GM23248 (cell line): ENCODE measurements at regions not wholly inside any gene's neighbourhood (a gene's known extent, or its start where the extent isn't known, plus 50 kb on each side); places are given as distances from the start of the nearest gene placed in this dataset.

Experiments used
- DNase-seq: peaks from one replicate; pipeline ENCODE4 v3.0.0-alpha.2; 2015
- H2AFZ ChIP-seq: fragments of 200-600 bp; sonication (generic); 2 replicates; pipeline ENCODE4 v1.6.1; 2016; ENCODE audit warnings: antibody characterized with exemption
- H3F3A ChIP-seq: fragments of 200-600 bp; sonication (generic); 2 replicates; pipeline ENCODE4 v1.6.1; 2016; ENCODE audit warnings: mild to moderate bottlenecking, antibody characterized with exemption, mixed run types; ENCODE audit not compliant: insufficient read depth
- H3K27ac ChIP-seq: fragments of 200-600 bp; sonication (generic); 2 replicates; pipeline ENCODE4 v1.5.1; 2016; ENCODE audit warnings: mild to moderate bottlenecking
- H3K27me3 ChIP-seq: fragments of 200-600 bp; sonication (generic); replicated peaks from 2 replicates; pipeline ENCODE4 v1.6.1; 2016; ENCODE audit warnings: mild to moderate bottlenecking; ENCODE audit not compliant: insufficient read depth
- H3K36me3 ChIP-seq: fragments of 200-600 bp; sonication (generic); 2 replicates; pipeline ENCODE4 v1.6.1; 2016; ENCODE audit warnings: low read depth, mild to moderate bottlenecking
- H3K4me1 ChIP-seq: fragments of 200-600 bp; sonication (generic); 2 replicates; pipeline ENCODE4 v1.6.1; 2016; ENCODE audit warnings: mild to moderate bottlenecking; ENCODE audit not compliant: insufficient read depth
- H3K4me2 ChIP-seq: fragments of 200-600 bp; sonication (generic); one replicate; pipeline ENCODE4 v1.6.1; 2016; ENCODE audit warnings: mild to moderate bottlenecking; ENCODE audit not compliant: unreplicated experiment
- H3K4me3 ChIP-seq: fragments of 200-600 bp; sonication (generic); 2 replicates; pipeline ENCODE4 v1.5.1; 2016; ENCODE audit warnings: mild to moderate bottlenecking
- H3K79me2 ChIP-seq: fragments of 200-600 bp; sonication (generic); 2 replicates; pipeline ENCODE4 v1.6.1; 2016; ENCODE audit warnings: mild to moderate bottlenecking; ENCODE audit not compliant: insufficient read depth
- H3K9ac ChIP-seq: fragments of 200-600 bp; sonication (generic); 2 replicates; pipeline ENCODE4 v1.6.1; 2016; ENCODE audit warnings: mild to moderate bottlenecking
- H3K9me2 ChIP-seq: fragments of 200-600 bp; sonication (generic); 2 replicates; pipeline ENCODE4 v1.6.1; 2016; ENCODE audit warnings: mixed run types, mild to moderate bottlenecking, moderate library complexity; ENCODE audit not compliant: insufficient read depth
- H3K9me3 ChIP-seq: fragments of 200-600 bp; sonication (generic); one replicate; pipeline ENCODE4 v1.6.1; 2017; ENCODE audit warnings: low read depth
- H4K20me1 ChIP-seq: fragments of 200-600 bp; sonication (generic); 2 replicates; pipeline ENCODE4 v1.6.0; 2016; ENCODE audit not compliant: insufficient read depth
- EZH2 ChIP-seq: fragments of 200-600 bp; sonication (generic); IDR thresholded peaks from 2 replicates; pipeline ENCODE4 v1.6.1; 2018; ENCODE audit warnings: antibody characterized with exemption, mild to moderate bottlenecking; ENCODE audit not compliant: insufficient read depth, poor library complexity, severe bottlenecking
- EZH2phosphoT487 ChIP-seq: fragments of 200-600 bp; sonication (generic); IDR thresholded peaks from 2 replicates; pipeline ENCODE4 v1.6.1; 2018; ENCODE audit warnings: antibody characterized with exemption, moderate library complexity, mild to moderate bottlenecking, low read depth; ENCODE audit not compliant: insufficient read depth
- WGBS, 2 experiments: methylation state at CpG; one replicate each; pipeline ENCODE4 v1.1.6; 2015 to 2017; ENCODE audit warnings: low lambda C conversion rate in 2 of 2, low coverage in 1 of 2; ENCODE audit errors: missing lambda C conversion rate in 2 of 2; 5-methylcytosine and 5-hydroxymethylcytosine counted together
- in situ Hi-C: fragments of 300-500 bp; cut with MboI; formaldehyde crosslinking; loops from 2 replicates; pipeline ENCODE4 v1.15.0; 2020

DNA sequence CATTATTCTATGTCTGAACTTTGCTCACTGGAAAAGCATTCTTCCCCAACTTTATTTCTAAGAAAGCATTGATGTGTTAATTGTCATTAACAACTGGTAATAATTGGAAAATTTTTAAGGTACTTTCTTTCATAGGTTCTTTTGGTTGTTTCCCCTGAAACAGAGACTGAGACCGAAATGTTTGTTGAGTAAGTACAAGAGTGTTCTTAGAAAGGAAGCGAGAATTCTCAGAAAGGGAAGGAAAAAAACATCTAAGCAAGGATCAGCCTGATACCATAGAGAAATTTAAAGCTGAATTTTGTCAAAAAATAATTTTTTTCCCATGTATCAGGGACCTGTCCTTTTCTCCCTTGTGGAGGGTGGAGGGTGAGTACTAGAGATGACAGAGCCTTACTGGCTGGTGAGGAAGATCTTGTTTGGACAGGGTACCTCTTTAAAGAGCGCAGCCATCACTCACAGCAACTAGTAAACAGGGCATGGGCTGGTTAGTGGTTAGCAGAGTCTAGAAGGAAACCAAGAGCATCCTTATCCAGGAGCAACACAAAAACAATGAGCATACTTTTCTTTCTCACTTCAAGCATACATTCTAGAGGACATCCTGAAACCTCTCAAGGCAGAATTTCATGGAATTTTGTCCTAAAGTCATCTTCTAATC lies 898.5 kb downstream of the DNAH5 start:
- H3K4me1 ChIP-seq, result no peaks in the 10 kb centered on the region
- no peak overlapping the region for H3K4me2 ChIP-seq
- no peaks in the 10 kb centered on the region for H4K20me1 ChIP-seq
- H3K79me2 ChIP-seq, result no peaks in the 10 kb centered on the region
- no peaks in the 10 kb centered on the region for H3K9me2 ChIP-seq
- no peaks in the 10 kb centered on the region for H3F3A ChIP-seq
- no peak for DNase-seq
- no peak overlapping the region for H3K27ac ChIP-seq
- in situ Hi-C loops, result no loop called here
- no peak overlapping the region for H3K4me3 ChIP-seq
- H3K9me3 ChIP-seq, result no peaks in the 10 kb centered on the region
- H3K27me3 ChIP-seq, result no peaks in the 10 kb centered on the region
- no peak overlapping the region for H3K9ac ChIP-seq
- H3K36me3 ChIP-seq, result no peaks in the 10 kb centered on the region
- H2AFZ ChIP-seq, result no peak overlapping the region
- WGBS, 2 experiments, result 9 to 13% methylated on average over 3 of the region's 3 CpGs
- TF ChIP-seq EZH2, result no peak
- no peak for TF ChIP-seq EZH2phosphoT487

GRCh38 chr5:13034061-13034460 lies 910.4 kb downstream of the DNAH5 start:
- 11 to 13% methylated on average over 2 of the region's 2 CpGs for WGBS, 2 experiments
- no peak for DNase-seq
- TF ChIP-seq EZH2phosphoT487, result no peak
- TF ChIP-seq EZH2, result no peak

DNA sequence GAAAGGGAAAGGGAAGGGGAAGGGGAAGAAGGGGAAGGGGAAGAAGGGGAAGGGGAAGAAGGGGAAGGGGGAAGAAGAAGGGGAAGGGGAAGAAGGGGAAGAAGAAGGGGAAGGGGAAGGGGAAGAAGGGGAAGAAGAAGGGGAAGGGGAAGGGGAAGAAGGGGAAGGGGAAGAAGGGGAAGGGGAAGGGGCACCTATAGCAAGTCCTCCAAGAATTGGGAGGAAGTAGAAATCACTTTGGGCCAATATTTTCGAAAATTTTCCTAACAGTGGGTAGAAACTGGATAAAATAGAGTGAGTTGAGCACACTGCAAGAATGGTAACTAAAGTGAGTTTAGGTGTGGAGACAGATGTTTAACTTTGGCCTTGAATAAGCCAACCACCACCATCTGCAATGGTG lies 915.3 kb downstream of the DNAH5 start:
- Histone ChIP-seq H3K9me2 (no peaks in the 10 kb centered on the region), H3K36me3 (no peaks in the 10 kb centered on the region), H2AFZ (no peak overlapping the region), H3K27ac (no peak overlapping the region), H3K4me2 (no peak overlapping the region), H3F3A (no peaks in the 10 kb centered on the region), H3K79me2 (no peaks in the 10 kb centered on the region), H3K9me3 (no peaks in the 10 kb centered on the region), H3K9ac (no peak overlapping the region), H3K4me3 (no peak overlapping the region), H3K27me3 (no peaks in the 10 kb centered on the region), H3K4me1 (no peaks in the 10 kb centered on the region), H4K20me1 (no peaks in the 10 kb centered on the region)
- in situ Hi-C loops, result no loop called here
- DNase-seq, result no peak
- 0% methylated on average over 1 of the region's 1 CpG for WGBS, 2 experiments
- TF ChIP-seq EZH2phosphoT487, result no peak
- TF ChIP-seq EZH2, result no peak

More at GRCh38 chr5:13034061-13034460, 910.4 kb downstream of the DNAH5 start:
- Histone ChIP-seq H3K4me3 (no peak overlapping the region), H3F3A (no peaks in the 10 kb centered on the region), H4K20me1 (no peaks in the 10 kb centered on the region), H3K9ac (no peak overlapping the region), H2AFZ (no peak overlapping the region), H3K9me3 (no peaks in the 10 kb centered on the region), H3K27me3 (no peaks in the 10 kb centered on the region), H3K4me2 (no peak overlapping the region), H3K9me2 (no peaks in the 10 kb centered on the region), H3K4me1 (no peaks in the 10 kb centered on the region), H3K79me2 (no peaks in the 10 kb centered on the region), H3K27ac (no peak overlapping the region), H3K36me3 (no peaks in the 10 kb centered on the region)
- in situ Hi-C loops, result no loop called here

DNA sequence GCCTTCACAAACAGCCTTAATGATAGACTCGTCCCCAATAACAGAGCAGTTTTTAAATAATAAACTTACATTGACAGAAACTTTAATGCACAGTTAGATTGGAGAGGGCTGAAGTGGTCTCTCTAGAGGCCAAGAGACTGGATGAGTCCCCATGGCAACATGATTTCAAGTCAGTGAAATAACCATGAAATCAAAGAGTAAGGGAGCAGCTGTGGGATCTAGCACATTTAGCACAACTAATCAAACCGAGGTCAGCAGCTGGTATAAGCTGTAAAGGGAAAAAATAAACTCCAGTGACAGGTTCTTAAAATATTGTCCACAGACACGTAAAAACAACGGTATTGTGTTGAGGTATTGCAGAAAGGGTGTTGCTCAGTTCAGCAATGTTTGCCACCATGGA lies 916.6 kb downstream of the DNAH5 start:
- Histone ChIP-seq H3K27ac (no peak overlapping the region), H4K20me1 (no peaks in the 10 kb centered on the region), H3K36me3 (no peaks in the 10 kb centered on the region), H3K4me1 (no peaks in the 10 kb centered on the region), H3F3A (no peaks in the 10 kb centered on the region), H3K9ac (no peak overlapping the region), H2AFZ (no peak overlapping the region), H3K27me3 (no peaks in the 10 kb centered on the region), H3K4me2 (no peak overlapping the region), H3K79me2 (no peaks in the 10 kb centered on the region), H3K9me2 (no peaks in the 10 kb centered on the region), H3K4me3 (no peak overlapping the region), H3K9me3 (no peaks in the 10 kb centered on the region)
- 12 to 16% methylated on average over 4 of the region's 4 CpGs for WGBS, 2 experiments
- TF ChIP-seq EZH2, result no peak
- TF ChIP-seq EZH2phosphoT487, result no peak
- in situ Hi-C loops, result no loop called here
- no peak for DNase-seq

- Histone ChIP-seq H3F3A (no peaks in the 10 kb centered on the region), H3K9ac (no peak overlapping the region), H3K79me2 (no peaks in the 10 kb centered on the region), H3K27ac (no peak overlapping the region), H3K27me3 (no peaks in the 10 kb centered on the region), H3K4me3 (no peak overlapping the region), H2AFZ (no peak overlapping the region), H3K36me3 (no peaks in the 10 kb centered on the region), H4K20me1 (no peaks in the 10 kb centered on the region), H3K9me3 (no peaks in the 10 kb centered on the region), H3K4me2 (no peak overlapping the region), H3K4me1 (no peaks in the 10 kb centered on the region), H3K9me2 (no peaks in the 10 kb centered on the region)
- DNase-seq, result no peak
- in situ Hi-C loops, result no loop called here
- TF ChIP-seq EZH2 (no peak), EZH2phosphoT487 (no peak)
- WGBS, 2 experiments, result 0 to 5% methylated on average over 1 of the region's 1 CpG
These were observed 924.8 kb downstream of the DNAH5 start for GRCh38 chr5:13019729-13020128.
